Ovary (tissue), 7 donors: ENCODE measurements at regions not wholly inside any gene's neighbourhood (a gene's known extent, or its start where the extent isn't known, plus 50 kb on each side); places are given as distances from the start of the nearest gene placed in this dataset.

Source experiments
- DNase-seq, 5 donors: peaks; one replicate each; pipeline ENCODE4 v3.0.0-alpha.2; 2019 to 2020
- H3K27ac ChIP-seq, 2 donors: fragments of 200-600 bp; one replicate each; pipeline versions ENCODE4 v1.5.1 to v1.8.0; 2019 to 2022
- H3K27me3 ChIP-seq: fragments of 200-600 bp; one replicate; pipeline ENCODE4 v1.8.0; 2022
- H3K36me3 ChIP-seq: fragments of 200-600 bp; sonication (generic); one replicate; pipeline ENCODE4 v1.5.1; 2019
- H3K4me1 ChIP-seq: one replicate; pipeline ENCODE4 v1.8.1; 2013; ENCODE audit warnings: mild to moderate bottlenecking, moderate library complexity; ENCODE audit not compliant: insufficient read depth
- H3K4me3 ChIP-seq: fragments of 200-600 bp; sonication (generic); one replicate; pipeline ENCODE4 v1.5.1; 2017
- H3K9me3 ChIP-seq, 2 donors: fragments of 200-600 bp in 1 of 2; sonication (generic) in 1 of 2; one replicate each; pipeline versions ENCODE4 v1.5.1 to v1.8.1; 2013 to 2019; ENCODE audit warnings: mild to moderate bottlenecking in 1 of 2, moderate library complexity in 1 of 2
- CTCF ChIP-seq, 3 donors: fragments of 450-650 bp in 2 of 3; fragments of 200-600 bp in 1 of 3; IDR thresholded peaks; one replicate each; pipeline versions ENCODE4 v1.5.1 to v1.8.0; 2016 to 2022; ENCODE audit warnings: antibody characterized with exemption in 3 of 3, mild to moderate bottlenecking in 1 of 3
- EP300 ChIP-seq: sonication (generic); formaldehyde crosslinking; IDR thresholded peaks from one replicate; pipeline ENCODE4 v1.6.1; 2017; ENCODE audit warnings: antibody characterized with exemption
- POLR2A ChIP-seq: fragments of 450-650 bp; IDR thresholded peaks from one replicate; pipeline ENCODE4 v1.6.1; 2017; ENCODE audit warnings: antibody characterized with exemption, mild to moderate bottlenecking, moderate library complexity
- WGBS, 3 donors: extraction: QIAGEN DNeasy Blood & Tissue Kit in 1 of 3; methylation state at CpG; one replicate each; pipeline versions ENCODE4 v1.1.5 to v1.1.7; 2013 to 2017; 5-methylcytosine and 5-hydroxymethylcytosine counted together
- intact Hi-C, 4 donors: fragments of 100-400 bp; cut with DNase I; formaldehyde crosslinking; loops; one replicate each; pipeline versions ENCODE4 v1.11.0 to v1.15.1; 2022 to 2023
- donor health status: DM: no; HTN: no; CAD: no; lungs with moderate emphysema.
- donor health status: DM: no; HTN: no; CAD: no.
- donor health status: Bipolar disorder and iron deficiency.
- donor health status: DM: no; HTN: no; CAD: no.
- donor health status: DM: yes; HTN: yes; CAD: no.

GRCh38 chr5:35416217-35416988 lies 186.1 kb upstream of the PRLR start:
- 26 to 58% (median 31%) methylated on average over 6 of the region's 6 CpGs for WGBS, 3 donors
- no peak overlapping the region for H3K4me3 ChIP-seq
- no peak for DNase-seq
- H3K36me3 ChIP-seq, result no peaks in the 10 kb centered on the region
- no peaks in the 10 kb centered on the region for H3K9me3 ChIP-seq
- intact Hi-C loops, result no loop called here
- TF ChIP-seq POLR2A, result no peak
- TF ChIP-seq EP300, result no peak
- no peak for TF ChIP-seq CTCF (IDR thresholded peaks at IDR 0.05)
- H3K27me3 ChIP-seq, result no peaks in the 10 kb centered on the region
- H3K4me1 ChIP-seq, result peaks cover 1% of the 10 kb centered on the region
- no peak overlapping the region for H3K27ac ChIP-seq

- 87 to 95% (median 90%) methylated on average over 2 of the region's 2 CpGs for WGBS, 3 donors
- Histone ChIP-seq H3K4me3 (no peak overlapping the region), H3K27me3 (no peaks in the 10 kb centered on the region), H3K27ac (no peak overlapping the region), H3K9me3 (no peaks in the 10 kb centered on the region), H3K36me3 (no peaks in the 10 kb centered on the region), H3K4me1 (peaks cover 1% of the 10 kb centered on the region)
- intact Hi-C loops, result no loop called here
- TF ChIP-seq EP300 (no peak), CTCF (IDR thresholded peaks at IDR 0.05) (no peak), POLR2A (no peak)
- DNase-seq, result no peak
Measured at GRCh38 chr5:35415309-35415708, 185.0 kb upstream of the PRLR start.

GRCh38 chr5:35409361-35409760 lies 179.1 kb upstream of the PRLR start:
- Histone ChIP-seq H3K4me3 (no peak overlapping the region), H3K9me3 (no peaks in the 10 kb centered on the region), H3K27me3 (no peaks in the 10 kb centered on the region), H3K36me3 (no peaks in the 10 kb centered on the region), H3K27ac (no peak overlapping the region), H3K4me1 (no peaks in the 10 kb centered on the region)
- intact Hi-C loops, result no loop called here
- 79 to 88% (median 82%) methylated on average over 1 of the region's 1 CpG for WGBS, 3 donors
- no peak for TF ChIP-seq CTCF (IDR thresholded peaks at IDR 0.05)
- TF ChIP-seq POLR2A, result no peak
- no peak for TF ChIP-seq EP300
- DNase-seq, result no peak

- no peak for DNase-seq
- H3K4me3 ChIP-seq, result no peak overlapping the region
- H3K36me3 ChIP-seq, result no peaks in the 10 kb centered on the region
- no peaks in the 10 kb centered on the region for H3K4me1 ChIP-seq
- no peaks in the 10 kb centered on the region for H3K9me3 ChIP-seq
- intact Hi-C loops, result no loop called here
- H3K27ac ChIP-seq, result no peak overlapping the region
- no peaks in the 10 kb centered on the region for H3K27me3 ChIP-seq
- WGBS, 3 donors, result 9 to 44% (median 10%) methylated on average over 2 of the region's 2 CpGs
- TF ChIP-seq EP300 (no peak), CTCF (IDR thresholded peaks at IDR 0.05) (no peak), POLR2A (no peak)
Measured at GRCh38 chr5:35408146-35408545, 177.9 kb upstream of the PRLR start.
